ENCODE measurements at regions not wholly inside any gene's neighbourhood (a gene's known extent, or its start where the extent isn't known, plus 50 kb on each side); places are given as distances from the start of the nearest gene placed in this dataset.

DNA sequence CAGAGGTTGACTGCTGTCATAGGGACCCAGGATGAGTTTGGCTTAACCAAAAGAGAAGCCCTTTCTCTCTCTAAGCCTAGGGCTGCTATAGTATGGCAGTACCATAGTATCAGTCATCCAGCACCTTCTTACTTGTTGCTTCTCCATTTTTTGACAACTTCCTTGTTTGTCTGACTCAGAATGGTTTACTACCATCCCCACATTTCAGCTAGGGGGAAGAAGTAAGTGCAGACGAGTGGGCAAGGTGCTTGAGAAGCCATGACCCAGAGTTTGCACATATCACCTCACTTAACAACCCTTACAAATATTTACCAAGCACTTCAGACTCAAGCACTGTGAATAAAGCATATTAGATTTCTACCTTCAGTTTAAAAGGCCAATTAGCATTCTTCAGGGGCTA, 289.9 kb upstream of the TSHZ2 start:
- H4K20me1 ChIP-seq (ENCODE audit: insufficient read depth, low read length) = no peaks in the 10 kb centered on the region
- no CpG with 5 or more reads among the region's 1 CpG for WGBS (ENCODE audit: insufficient coverage)
- no peaks in the 10 kb centered on the region for H3K36me3 ChIP-seq (replicated peaks in 1 of 2; ENCODE audit: control insufficient read depth in 1 of 2, insufficient read depth in 2 of 2, low read length in 2 of 2)
- peaks cover 25 to 32% of the 10 kb centered on the region in 2 donors for H3K4me1 ChIP-seq (ENCODE audit: control insufficient read depth in 1 of 2, insufficient read depth in 2 of 2, low read length in 2 of 2)
- Mint-ChIP-seq H3K36me3 (peaks cover 0 to 5% of the 10 kb centered on the region in 2 donors), H3K27ac (peak overlapping the region; percentile 63 to 94 (median 87)), H3K4me3 (no peak overlapping the region), H3K27me3 (ENCODE audit: low read depth in 3 of 3) (peaks cover 2 to 4% (median 2%) of the 10 kb centered on the region in 3 donors), H3K9me3 (peaks cover 4 to 20% (median 7%) of the 10 kb centered on the region in 7 donors), H3K4me1 (peaks cover 26% of the 10 kb centered on the region)
- H3K9me3 ChIP-seq (replicated peaks in 1 of 2; ENCODE audit: control insufficient read depth in 1 of 2, insufficient read depth in 1 of 2, low read length in 2 of 2) = peaks cover 0 to 6% of the 10 kb centered on the region in 2 donors
- no peaks in the 10 kb centered on the region for H3K79me2 ChIP-seq (ENCODE audit: insufficient read depth, low read length)
- intact Hi-C loops (cut with micrococcal nuclease) = no loop called here
- no peak overlapping the region for H2AFZ ChIP-seq (ENCODE audit: insufficient read depth, low read depth, low read length, poor library complexity, severe bottlenecking)
- H3K9ac ChIP-seq (ENCODE audit: insufficient read depth, low read length, poor library complexity, severe bottlenecking) = no peak overlapping the region
- no peak overlapping the region for H3K4me3 ChIP-seq (replicated peaks in 1 of 3; ENCODE audit: low read depth in 2 of 3, low read length in 3 of 3)
- TF ChIP-seq, protein P1, sequence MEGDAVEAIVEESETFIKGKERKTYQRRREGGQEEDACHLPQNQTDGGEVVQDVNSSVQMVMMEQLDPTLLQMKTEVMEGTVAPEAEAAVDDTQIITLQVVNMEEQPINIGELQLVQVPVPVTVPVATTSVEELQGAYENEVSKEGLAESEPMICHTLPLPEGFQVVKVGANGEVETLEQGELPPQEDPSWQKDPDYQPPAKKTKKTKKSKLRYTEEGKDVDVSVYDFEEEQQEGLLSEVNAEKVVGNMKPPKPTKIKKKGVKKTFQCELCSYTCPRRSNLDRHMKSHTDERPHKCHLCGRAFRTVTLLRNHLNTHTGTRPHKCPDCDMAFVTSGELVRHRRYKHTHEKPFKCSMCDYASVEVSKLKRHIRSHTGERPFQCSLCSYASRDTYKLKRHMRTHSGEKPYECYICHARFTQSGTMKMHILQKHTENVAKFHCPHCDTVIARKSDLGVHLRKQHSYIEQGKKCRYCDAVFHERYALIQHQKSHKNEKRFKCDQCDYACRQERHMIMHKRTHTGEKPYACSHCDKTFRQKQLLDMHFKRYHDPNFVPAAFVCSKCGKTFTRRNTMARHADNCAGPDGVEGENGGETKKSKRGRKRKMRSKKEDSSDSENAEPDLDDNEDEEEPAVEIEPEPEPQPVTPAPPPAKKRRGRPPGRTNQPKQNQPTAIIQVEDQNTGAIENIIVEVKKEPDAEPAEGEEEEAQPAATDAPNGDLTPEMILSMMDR (IDR thresholded peaks at IDR 0.05) = no peak
- peak overlapping the region in 1 of 2 donors; percentile 65 for H3K27ac ChIP-seq (ENCODE audit: low read depth in 1 of 2, low read length in 2 of 2)
- no peaks in the 10 kb centered on the region for H3K27me3 ChIP-seq (ENCODE audit: control insufficient read depth in 2 of 2, insufficient read depth in 2 of 2, low read length in 2 of 2)
- DNase-seq = peak; percentile 59 to 86 (median 76)
- H3K4me2 ChIP-seq (replicated peaks; ENCODE audit: extremely low read depth, low read length, poor library complexity, severe bottlenecking) = no peak overlapping the region

DNA sequence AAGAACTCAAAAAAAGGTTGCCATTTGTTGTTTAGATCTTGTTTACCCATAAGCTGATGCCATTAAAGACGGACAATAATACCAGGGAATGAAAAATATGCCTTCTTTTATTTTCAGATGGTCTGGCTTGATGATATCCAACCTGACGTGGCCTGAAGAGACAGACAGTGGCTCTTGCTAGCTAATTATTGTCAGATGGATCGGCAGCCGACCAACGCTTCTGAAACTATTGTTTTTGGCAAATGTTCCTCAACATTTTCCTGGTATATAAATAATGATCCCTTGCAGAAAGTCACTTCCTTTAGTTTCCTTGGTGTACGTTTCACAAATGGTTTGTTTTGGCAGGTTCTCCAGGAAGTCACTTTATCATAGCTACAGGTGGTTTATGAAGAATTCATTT, 290.9 kb upstream of the TSHZ2 start:
- H3K36me3 Mint-ChIP-seq = peaks cover 0 to 5% of the 10 kb centered on the region in 2 donors
- Histone ChIP-seq H3K27ac (ENCODE audit: low read depth in 1 of 2, low read length in 2 of 2) (no peak overlapping the region), H4K20me1 (ENCODE audit: insufficient read depth, low read length) (no peaks in the 10 kb centered on the region), H3K4me3 (replicated peaks in 1 of 3; ENCODE audit: low read depth in 2 of 3, low read length in 3 of 3) (no peak overlapping the region), H3K79me2 (ENCODE audit: insufficient read depth, low read length) (no peaks in the 10 kb centered on the region), H2AFZ (ENCODE audit: insufficient read depth, low read depth, low read length, poor library complexity, severe bottlenecking) (no peak overlapping the region), H3K27me3 (ENCODE audit: control insufficient read depth in 2 of 2, insufficient read depth in 2 of 2, low read length in 2 of 2) (no peaks in the 10 kb centered on the region), H3K36me3 (replicated peaks in 1 of 2; ENCODE audit: control insufficient read depth in 1 of 2, insufficient read depth in 2 of 2, low read length in 2 of 2) (no peaks in the 10 kb centered on the region), H3K9me3 (replicated peaks in 1 of 2; ENCODE audit: control insufficient read depth in 1 of 2, insufficient read depth in 1 of 2, low read length in 2 of 2) (no peaks in the 10 kb centered on the region), H3K9ac (ENCODE audit: insufficient read depth, low read length, poor library complexity, severe bottlenecking) (no peak overlapping the region), H3K4me1 (ENCODE audit: control insufficient read depth in 1 of 2, insufficient read depth in 2 of 2, low read length in 2 of 2) (peaks cover 35 to 41% of the 10 kb centered on the region in 2 donors), H3K4me2 (replicated peaks; ENCODE audit: extremely low read depth, low read length, poor library complexity, severe bottlenecking) (no peak overlapping the region)
- H3K27me3 Mint-ChIP-seq (ENCODE audit: low read depth in 3 of 3) = peaks cover 0 to 3% (median 1%) of the 10 kb centered on the region in 3 donors
- no peak for DNase-seq
- peaks cover under 1 to 11% (median 6%) of the 10 kb centered on the region in 7 donors for H3K9me3 Mint-ChIP-seq
- H3K4me3 Mint-ChIP-seq = no peak overlapping the region
- peaks cover 36% of the 10 kb centered on the region for H3K4me1 Mint-ChIP-seq
- peak overlapping the region in 1 of 7 donors; percentile 87 for H3K27ac Mint-ChIP-seq
- TF ChIP-seq, protein P1 (IDR thresholded peaks at IDR 0.05) = no peak
- intact Hi-C loops (cut with micrococcal nuclease) = no loop called here
- 81% methylated on average over 2 of the region's 6 CpGs for WGBS (ENCODE audit: insufficient coverage)

All from CD14-positive monocyte (primary cell).